ENCODE measurements at regions not wholly inside any gene's neighbourhood (a gene's known extent, or its start where the extent isn't known, plus 50 kb on each side); places are given as distances from the start of the nearest gene placed in this dataset.

DNA sequence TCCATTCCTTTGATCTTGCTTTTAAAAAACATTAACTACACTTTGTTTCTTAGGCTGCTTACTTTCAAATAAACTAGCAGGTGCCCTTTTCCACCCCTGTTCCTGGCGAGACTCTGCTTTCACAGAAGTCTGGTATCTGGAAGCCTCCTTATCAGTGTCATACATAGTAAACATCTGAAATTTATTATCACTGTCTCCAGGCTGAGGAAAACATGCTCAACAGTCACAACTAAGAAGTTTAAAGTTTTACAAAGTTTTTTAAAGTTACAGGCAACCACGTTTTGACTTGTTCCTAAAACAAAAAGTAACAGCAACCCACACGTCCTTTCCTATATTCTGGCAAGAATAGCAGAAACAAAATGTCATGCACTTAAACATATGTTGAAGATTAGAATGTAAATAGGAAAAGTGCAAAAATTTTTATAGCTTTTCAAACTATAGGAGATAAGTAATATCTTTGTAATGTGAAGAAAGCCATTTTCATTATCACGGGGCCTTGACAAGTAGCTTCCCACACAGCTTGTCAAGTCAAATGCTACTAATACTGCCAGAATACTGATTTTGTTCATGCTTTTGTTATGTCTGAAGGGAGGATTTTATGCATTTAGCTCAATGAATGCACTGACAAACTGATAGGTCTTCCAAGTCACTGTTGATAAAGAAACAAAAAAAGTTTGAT is 275.2 kb upstream of the KCNMB2 start:
- TF ChIP-seq, protein P1, sequence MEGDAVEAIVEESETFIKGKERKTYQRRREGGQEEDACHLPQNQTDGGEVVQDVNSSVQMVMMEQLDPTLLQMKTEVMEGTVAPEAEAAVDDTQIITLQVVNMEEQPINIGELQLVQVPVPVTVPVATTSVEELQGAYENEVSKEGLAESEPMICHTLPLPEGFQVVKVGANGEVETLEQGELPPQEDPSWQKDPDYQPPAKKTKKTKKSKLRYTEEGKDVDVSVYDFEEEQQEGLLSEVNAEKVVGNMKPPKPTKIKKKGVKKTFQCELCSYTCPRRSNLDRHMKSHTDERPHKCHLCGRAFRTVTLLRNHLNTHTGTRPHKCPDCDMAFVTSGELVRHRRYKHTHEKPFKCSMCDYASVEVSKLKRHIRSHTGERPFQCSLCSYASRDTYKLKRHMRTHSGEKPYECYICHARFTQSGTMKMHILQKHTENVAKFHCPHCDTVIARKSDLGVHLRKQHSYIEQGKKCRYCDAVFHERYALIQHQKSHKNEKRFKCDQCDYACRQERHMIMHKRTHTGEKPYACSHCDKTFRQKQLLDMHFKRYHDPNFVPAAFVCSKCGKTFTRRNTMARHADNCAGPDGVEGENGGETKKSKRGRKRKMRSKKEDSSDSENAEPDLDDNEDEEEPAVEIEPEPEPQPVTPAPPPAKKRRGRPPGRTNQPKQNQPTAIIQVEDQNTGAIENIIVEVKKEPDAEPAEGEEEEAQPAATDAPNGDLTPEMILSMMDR (IDR thresholded peaks at IDR 0.05; ENCODE audit: extremely low read depth, missing control alignments), result no peak

DNA sequence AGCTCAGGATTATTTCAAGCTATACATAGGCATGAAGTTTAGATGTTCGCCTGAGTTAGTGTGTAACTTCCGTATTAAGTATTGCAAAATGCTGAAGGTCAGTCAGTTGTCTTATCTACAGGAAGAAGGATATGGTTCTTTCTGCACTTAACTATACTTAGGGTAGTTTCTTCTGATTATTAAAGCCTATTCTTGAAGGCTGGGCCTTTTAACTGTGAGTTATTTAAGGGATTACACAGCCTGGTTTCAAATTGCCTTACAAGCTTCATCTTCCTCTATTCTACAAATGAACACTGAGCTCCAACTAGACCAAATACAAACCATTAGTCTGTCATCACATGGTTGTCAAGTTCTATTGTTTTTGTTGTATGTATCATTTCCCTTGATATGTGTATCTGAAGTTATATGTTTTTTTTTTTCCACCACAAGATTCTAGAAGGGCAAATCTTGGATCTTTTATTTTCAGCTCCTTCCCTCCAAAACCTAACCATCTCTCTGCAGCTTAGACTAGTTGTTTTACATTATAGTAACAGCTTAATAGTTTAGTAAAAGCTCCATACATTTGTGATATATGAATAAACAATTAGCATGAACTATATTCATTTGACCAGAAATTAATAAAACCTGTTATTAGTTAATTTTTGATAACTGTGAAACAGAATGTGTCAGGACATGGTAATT is 272.9 kb upstream of the KCNMB2 start:
- DNase-seq (ENCODE audit: low spot score), result no peak
- TF ChIP-seq, protein P1 (IDR thresholded peaks at IDR 0.05; ENCODE audit: extremely low read depth, missing control alignments), result no peak

More for the DNA sequence above, 275.2 kb upstream of the KCNMB2 start:
- DNase-seq (ENCODE audit: low spot score), result no peak

DNA sequence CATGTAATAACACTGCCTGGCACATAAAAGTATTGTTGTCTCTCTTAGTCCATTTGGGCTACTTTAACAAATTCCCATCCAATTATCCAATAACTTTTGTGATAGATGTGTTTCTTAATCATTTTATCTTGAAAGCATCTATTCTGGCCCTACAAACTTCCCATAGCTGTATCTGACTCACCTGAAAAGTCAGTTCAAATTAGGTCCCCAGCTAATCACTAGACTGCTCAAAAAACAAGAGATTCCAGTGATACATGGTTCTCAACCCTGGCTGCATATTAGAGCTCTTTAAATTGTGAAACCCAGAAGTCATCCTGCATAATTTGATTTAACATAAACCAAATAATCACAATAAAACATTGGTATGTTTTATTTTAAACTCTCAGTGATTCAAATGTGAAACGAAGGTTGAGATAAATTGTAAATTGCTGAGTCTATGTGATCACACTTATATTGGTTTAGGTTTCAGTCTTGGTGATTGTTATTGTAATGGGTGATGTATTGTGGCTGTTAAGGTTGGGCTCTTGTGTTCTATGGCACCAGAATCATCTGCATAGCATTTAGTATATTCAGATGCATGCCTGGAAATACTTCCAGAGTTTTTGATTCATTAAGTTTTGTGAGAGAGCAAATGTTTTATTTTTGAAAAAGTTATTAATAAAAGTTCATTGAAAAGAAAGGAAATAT is 268.9 kb upstream of the KCNMB2 start:
- TF ChIP-seq, protein P1 (IDR thresholded peaks at IDR 0.05; ENCODE audit: extremely low read depth, missing control alignments), result no peak
- no peak for DNase-seq (ENCODE audit: low spot score)

DNA sequence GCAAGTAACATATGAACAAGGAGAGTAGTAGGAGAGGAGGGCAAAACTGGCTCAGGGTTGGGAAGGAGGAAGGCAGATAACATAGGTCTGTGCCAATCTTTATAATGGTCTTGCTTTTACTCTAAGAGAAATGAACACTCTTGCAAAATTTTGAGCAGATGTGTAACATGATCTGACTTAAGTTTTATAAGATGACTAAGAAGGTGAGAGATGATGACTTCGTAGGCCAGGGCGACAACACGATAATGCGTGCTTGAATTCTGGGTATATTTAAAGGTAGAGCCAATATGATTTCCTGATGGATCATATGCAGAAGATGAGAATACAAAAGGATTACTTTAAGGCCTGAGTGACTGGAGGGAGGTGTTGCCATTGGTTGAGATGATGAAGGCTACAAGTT is 265.4 kb upstream of the KCNMB2 start:
- TF ChIP-seq, protein P1 (IDR thresholded peaks at IDR 0.05; ENCODE audit: extremely low read depth, missing control alignments), result no peak
- DNase-seq (ENCODE audit: low spot score), result no peak

DNA sequence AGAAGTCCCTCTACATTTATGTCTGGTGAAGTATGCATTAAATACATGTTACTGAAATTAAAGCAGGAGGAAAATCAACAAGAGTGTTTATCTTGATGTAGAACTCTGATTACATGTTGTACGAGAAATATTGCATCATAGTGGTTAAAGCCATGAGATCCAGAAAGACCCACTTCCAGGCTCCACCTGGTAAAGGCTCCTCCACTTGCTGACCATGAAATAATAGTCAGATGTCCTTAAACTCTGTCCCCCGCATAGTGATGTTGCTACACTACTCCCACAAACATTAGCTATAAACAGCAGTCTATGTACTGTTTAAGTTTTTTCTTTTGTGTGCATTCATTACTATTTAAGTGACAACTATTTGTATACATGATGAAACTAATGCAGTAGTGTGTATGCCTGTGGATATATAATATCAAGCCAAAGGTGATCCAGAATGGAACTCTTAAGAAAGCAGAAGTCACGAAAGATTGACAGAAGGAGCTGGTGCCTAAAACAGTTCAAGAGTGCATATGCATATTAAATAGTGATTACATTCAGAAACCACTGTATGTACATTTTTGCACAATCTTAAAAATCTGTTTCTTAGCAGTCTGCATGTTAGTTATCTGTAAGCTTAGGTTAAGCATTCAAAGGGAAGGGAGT is 264.4 kb upstream of the KCNMB2 start:
- DNase-seq (ENCODE audit: low spot score), result no peak
- TF ChIP-seq, protein P1 (IDR thresholded peaks at IDR 0.05; ENCODE audit: extremely low read depth, missing control alignments), result no peak

DNA sequence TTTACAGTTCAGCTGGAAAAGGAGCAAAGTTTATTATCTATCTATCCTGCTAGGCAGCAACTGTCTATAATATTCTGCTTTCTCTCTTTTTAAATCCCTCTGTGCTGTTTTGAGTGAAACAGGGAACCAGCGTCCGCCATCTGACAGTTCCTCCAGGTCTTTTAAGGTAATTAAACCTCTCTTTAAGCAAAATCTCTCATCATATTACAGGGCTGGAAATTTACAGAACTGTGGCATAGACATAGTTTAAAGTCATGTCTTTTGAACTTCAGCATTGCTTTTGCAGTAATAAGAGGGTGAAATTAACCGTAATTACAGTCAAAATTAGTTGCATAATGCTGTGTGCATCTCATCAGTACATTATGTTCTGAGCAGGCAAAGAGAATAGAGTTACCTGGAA is 263.4 kb upstream of the KCNMB2 start:
- TF ChIP-seq, protein P1 (IDR thresholded peaks at IDR 0.05; ENCODE audit: extremely low read depth, missing control alignments), result no peak
- no peak for DNase-seq (ENCODE audit: low spot score)
